K562 (cell line): ENCODE measurements at regions not wholly inside any gene's neighbourhood (a gene's known extent, or its start where the extent isn't known, plus 50 kb on each side); places are given as distances from the start of the nearest gene placed in this dataset.

ENCODE experiments used
- ATAC-seq: fragments of 200-7000 bp; cut with Tn5 transposase; 3 replicates; pipeline ENCODE4 v1.9.1; 2020; ENCODE audit warnings: moderate library complexity
- BruUV-seq: library from RNA; stranded (reverse); fragments of 400-500 nt; replicated peaks from 2 replicates; lab custom pipeline; 2021; lab: Mats Ljungman, UMichigan
- CTCF ChIA-PET: fragments of 300-600 bp; formaldehyde crosslinking; extraction: SDS; loops from one replicate; lab custom pipeline; 2021; ENCODE audit warnings: low intra/inter-chr PET ratio; lab: Yijun Ruan, JAX
- POLR2A ChIA-PET: fragments of 300-600, 350-650 bp; sonication (Branson Sonifier 250); formaldehyde crosslinking; extraction: SDS; loops from one replicate; lab custom pipeline; 2021; ENCODE audit warnings: antibody characterized with exemption, inconsistent platforms; lab: Yijun Ruan, JAX
- DNase-seq, 4 experiments: peaks; one replicate each; pipeline versions ENCODE4 v3.0.0 to v3.0.0-alpha.2; 2011 to 2018; ENCODE audit warnings: low spot score in 3 of 4, mixed read lengths in 3 of 4; ENCODE audit errors: extremely low read depth in 1 of 4
- FAIRE-seq: peaks from 2 replicates; lab custom pipeline; 2011; peaks lifted over from hg19 to GRCh38; lab: Jason Lieb, UNC
- H2AFZ ChIP-seq: 2 replicates; pipeline ENCODE4 v1.6.0; 2011; ENCODE audit warnings: low read depth, low read length, control low read depth, inconsistent platforms
- H3K27ac ChIP-seq: fragments of 200-600 bp; 3 replicates; pipeline ENCODE4 v1.8.0; 2011; ENCODE audit warnings: low read depth, mild to moderate bottlenecking, control low read depth, inconsistent platforms, low read length, moderate library complexity, mixed read lengths; ENCODE audit errors: extremely low read depth
- H3K27me3 ChIP-seq, 2 experiments: fragments of 300-600 bp in 1 of 2; 2 replicates in 1 of 2; 3 replicates in 1 of 2; pipeline versions ENCODE4 v1.6.0 to v1.8.0; 2011; ENCODE audit warnings: inconsistent platforms in 2 of 2, low read length in 2 of 2, mild to moderate bottlenecking in 1 of 2, mixed read lengths in 1 of 2, moderate library complexity in 1 of 2; ENCODE audit not compliant: control insufficient read depth in 2 of 2, insufficient read depth in 2 of 2
- H3K36me3 ChIP-seq: fragments of 300-600 bp; 3 replicates; pipeline ENCODE4 v1.8.0; 2011; ENCODE audit warnings: mild to moderate bottlenecking, low read length, inconsistent platforms; ENCODE audit not compliant: control insufficient read depth, insufficient read depth
- H3K4me1 ChIP-seq, 2 experiments: fragments of 200-600 bp in 1 of 2; replicated peaks in 1 of 2; 2 replicates in 1 of 2; 3 replicates in 1 of 2; pipeline versions ENCODE4 v1.5.1 to v1.8.0; 2011; ENCODE audit warnings: inconsistent platforms in 2 of 2, low read length in 2 of 2, mild to moderate bottlenecking in 1 of 2, mixed read lengths in 1 of 2, moderate library complexity in 1 of 2; ENCODE audit not compliant: control insufficient read depth in 2 of 2, insufficient read depth in 2 of 2
- H3K4me2 ChIP-seq: 2 replicates; pipeline ENCODE4 v1.6.1; 2011; ENCODE audit warnings: low read length, control low read depth, inconsistent platforms, mixed read lengths; ENCODE audit not compliant: insufficient read depth
- H3K4me3 ChIP-seq: fragments of 200-600 bp; sonication (generic), shearing (Covaris generic); 2 replicates; pipeline ENCODE4 v1.5.1; 2016; ENCODE audit warnings: control low read depth, inconsistent platforms
- H3K79me2 ChIP-seq: fragments of 200-600 bp; 3 replicates; pipeline ENCODE4 v1.8.0; 2011; ENCODE audit warnings: low read length, inconsistent platforms; ENCODE audit not compliant: control insufficient read depth, insufficient read depth
- H3K9ac ChIP-seq, 2 experiments: 2 replicates each; pipeline versions ENCODE4 v1.6.0 to v1.6.1; 2011; ENCODE audit warnings: low read depth in 2 of 2, low read length in 2 of 2, control low read depth in 1 of 2, inconsistent platforms in 1 of 2, mild to moderate bottlenecking in 1 of 2, mixed read lengths in 1 of 2; ENCODE audit not compliant: insufficient read depth in 1 of 2
- H3K9me1 ChIP-seq: one replicate; pipeline ENCODE4 v1.6.0; 2011; ENCODE audit warnings: inconsistent platforms, mild to moderate bottlenecking, low read length, moderate library complexity; ENCODE audit not compliant: control insufficient read depth, insufficient read depth
- H3K9me3 ChIP-seq: replicated peaks from 2 replicates; pipeline ENCODE4 v1.5.1; 2011; ENCODE audit warnings: low read depth, low read length, inconsistent platforms; ENCODE audit not compliant: control insufficient read depth, insufficient read depth
- H4K20me1 ChIP-seq: replicated peaks from 2 replicates; pipeline ENCODE4 v1.6.1; 2011; ENCODE audit warnings: low read length, inconsistent platforms, mixed read lengths; ENCODE audit not compliant: control insufficient read depth, insufficient read depth
- GTF3C2 ChIP-seq: IDR thresholded peaks from 3 replicates; pipeline ENCODE4 v1.6.1; 2011; ENCODE audit warnings: borderline replicate concordance, mild to moderate bottlenecking, moderate library complexity; ENCODE audit not compliant: insufficient read length; ENCODE audit errors: extremely low read depth
- ID3 ChIP-seq, 2 experiments: fragments of 250-450 bp in 1 of 2; fragments of 450-650 bp in 1 of 2; sonication (Bioruptor Pico) in 1 of 2; IDR thresholded peaks; 2 replicates each; pipeline versions ENCODE4 v1.6.1 to v1.8.0; 2016 to 2021; ENCODE audit warnings: mild to moderate bottlenecking in 2 of 2, moderate library complexity in 2 of 2, missing compliant biosample characterization in 1 of 2, missing genetic modification characterization in 1 of 2
- MIER1 ChIP-seq: fragments of 450-650 bp; IDR thresholded peaks from 2 replicates; pipeline ENCODE4 v1.6.1; 2016; ENCODE audit warnings: antibody characterized with exemption, mild to moderate bottlenecking, low read depth
- MXD1 ChIP-seq: fragments of 250-450 bp; sonication (Bioruptor Pico); IDR thresholded peaks from 2 replicates; pipeline ENCODE4 v1.8.0; 2021; ENCODE audit warnings: borderline replicate concordance, mild to moderate bottlenecking, moderate library complexity; ENCODE audit not compliant: poor library complexity, severe bottlenecking
- NCOA1 ChIP-seq: fragments of 450-650 bp; IDR thresholded peaks from 2 replicates; pipeline ENCODE4 v1.6.1; 2016; ENCODE audit warnings: low read depth
- PCBP1 ChIP-seq: fragments of 200-400 bp; formaldehyde crosslinking; IDR thresholded peaks from 2 replicates; pipeline ENCODE4 v1.6.1; 2018; ENCODE audit warnings: mild to moderate bottlenecking, low read depth, low read length; ENCODE audit not compliant: poor library complexity, severe bottlenecking
- RB1 ChIP-seq: fragments of 450-650 bp; IDR thresholded peaks from 2 replicates; pipeline ENCODE4 v1.6.1; 2017; ENCODE audit warnings: low read depth, mild to moderate bottlenecking
- USF1 ChIP-seq: sonication (generic); formaldehyde crosslinking; IDR thresholded peaks from 2 replicates; pipeline ENCODE4 v1.9.0; 2022; ENCODE audit warnings: mild to moderate bottlenecking, missing genetic modification reagents
- ZNF407 ChIP-seq: fragments of 450-650 bp; IDR thresholded peaks from 2 replicates; pipeline ENCODE4 v1.6.1; 2016; ENCODE audit warnings: low read depth
- WGBS: fragments of 100-300 bp; shearing (Covaris generic); methylation state at CpG from one replicate; pipeline ENCODE4 v1.1.6; 2016; ENCODE audit warnings: low coverage, mixed read lengths; ENCODE audit not compliant: insufficient coverage; ENCODE audit errors: missing lambda C conversion rate; 5-methylcytosine and 5-hydroxymethylcytosine counted together
- in situ Hi-C: fragments of 300-500 bp; cut with MboI; formaldehyde crosslinking; loops from 4 replicates; pipeline ENCODE4 v1.15.0; 2018; ENCODE audit warnings: inconsistent platforms, mixed read lengths
- intact Hi-C: fragments of 100-400 bp; cut with micrococcal nuclease; formaldehyde crosslinking; loops from 2 replicates; pipeline ENCODE4 v1.14.2; 2022

GRCh38 chr5:173493040-173493439, 123.4 kb downstream of the BOD1 start:
- H3K79me2 ChIP-seq = no peaks in the 10 kb centered on the region
- ATAC-seq (no peak), DNase-seq (no peak), FAIRE-seq (no peak)
- CTCF ChIA-PET = no interaction called here
- in situ Hi-C loops (no loop called here), intact Hi-C loops (no loop called here)
- no peak overlapping the region for H3K4me3 ChIP-seq
- no peak overlapping the region for H3K27ac ChIP-seq
- BruUV-seq = no TSS peak
- H2AFZ ChIP-seq = no peak overlapping the region
- no peaks in the 10 kb centered on the region for H3K9me3 ChIP-seq
- no peak overlapping the region for H3K9ac ChIP-seq
- peaks cover 0 to 3% of the 10 kb centered on the region in 2 experiments; a peak in 1 of 5 replicates for H3K4me1 ChIP-seq
- POLR2A ChIA-PET = no interaction called here
- WGBS = 4% methylated on average over 2 of the region's 2 CpGs
- H3K9me1 ChIP-seq = no peaks in the 10 kb centered on the region
- no peaks in the 10 kb centered on the region for H4K20me1 ChIP-seq
- H3K36me3 ChIP-seq = no peaks in the 10 kb centered on the region
- peaks cover 15 to 39% of the 10 kb centered on the region in 2 experiments; a peak in 4 of 5 replicates for H3K27me3 ChIP-seq
- H3K4me2 ChIP-seq = no peak overlapping the region
- TF ChIP-seq PCBP1 (no peak), ID3 (CRISPR knock-in tag; IDR thresholded peaks at IDR 0.05) (no peak), ID3 (tag; IDR thresholded peaks at IDR 0.05) (no peak), ZNF407 (no peak), MXD1 (CRISPR knock-in tag) (no peak), NCOA1 (no peak), GTF3C2 (no peak), USF1 (no peak), RB1 (no peak), MIER1 (no peak)
